NCI-H1694 (cell line): ENCODE measurements at regions not wholly inside any gene's neighbourhood (a gene's known extent, or its start where the extent isn't known, plus 50 kb on each side); places are given as distances from the start of the nearest gene placed in this dataset.
A peak's percentile ranks its signal among the peaks of the same experiment; 100 is the strongest.

Experiments
- DNase-seq: peaks from one replicate; lab custom pipeline; 2025; lab: John Stamatoyannopoulos, UW

GRCh38 chr21:23463365-23463764 lies 2143.9 kb downstream of the MRPL39 start:
- DNase-seq = no peak

GRCh38 chr21:23455676-23456075 lies 2151.6 kb downstream of the MRPL39 start:
- no peak for DNase-seq

DNA sequence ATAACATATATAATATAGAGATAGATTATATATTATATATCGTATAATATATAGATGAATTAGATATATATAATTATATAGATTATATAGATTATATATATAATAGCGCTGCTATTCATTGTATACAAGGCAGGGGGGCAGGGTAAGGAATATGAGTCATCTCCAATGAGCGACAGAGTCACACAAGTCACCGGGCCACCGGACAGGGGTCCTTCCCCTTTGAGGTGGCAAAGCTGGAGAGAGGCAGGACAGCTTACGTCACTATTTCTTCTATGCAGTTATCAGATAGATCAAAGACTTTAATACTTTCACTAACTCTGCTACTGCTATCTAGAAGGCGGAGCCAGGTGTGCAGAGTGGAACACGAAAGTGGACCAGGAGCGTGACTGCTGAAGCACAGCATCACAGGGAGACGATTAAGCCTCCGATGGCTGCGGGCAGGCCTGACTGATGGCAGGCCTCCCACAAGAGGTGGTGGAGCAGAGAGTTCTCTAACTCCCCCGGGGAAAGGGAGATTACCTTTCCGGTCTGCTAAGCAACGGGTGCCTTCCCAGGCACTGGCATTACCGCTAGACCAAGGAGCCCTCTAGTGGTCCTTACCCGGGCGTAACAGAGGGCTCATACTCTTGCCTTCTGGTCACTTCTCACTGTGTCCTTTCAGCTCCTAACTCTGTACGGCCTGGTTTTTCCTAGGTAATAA lies 2154.7 kb downstream of the MRPL39 start:
- DNase-seq = no peak

DNA sequence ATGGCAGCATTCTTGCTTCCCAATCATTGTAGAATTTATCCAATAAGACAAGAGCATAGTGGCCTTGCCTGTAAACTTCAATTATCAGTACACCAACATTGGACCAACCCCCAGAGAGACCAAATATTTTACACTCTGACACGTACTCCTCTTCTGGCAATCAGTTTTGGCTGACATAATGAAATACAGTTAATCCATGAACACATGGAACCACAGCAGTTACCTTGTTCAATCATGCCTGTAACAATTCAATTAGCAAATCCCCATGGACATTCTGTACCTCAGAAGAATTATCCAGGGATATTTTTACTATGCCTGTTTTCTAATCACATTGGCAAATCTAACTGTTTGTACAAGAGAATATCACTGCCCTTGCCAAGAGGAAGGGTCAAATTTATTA lies 2162.0 kb downstream of the MRPL39 start:
- DNase-seq = peak; percentile 16

DNA sequence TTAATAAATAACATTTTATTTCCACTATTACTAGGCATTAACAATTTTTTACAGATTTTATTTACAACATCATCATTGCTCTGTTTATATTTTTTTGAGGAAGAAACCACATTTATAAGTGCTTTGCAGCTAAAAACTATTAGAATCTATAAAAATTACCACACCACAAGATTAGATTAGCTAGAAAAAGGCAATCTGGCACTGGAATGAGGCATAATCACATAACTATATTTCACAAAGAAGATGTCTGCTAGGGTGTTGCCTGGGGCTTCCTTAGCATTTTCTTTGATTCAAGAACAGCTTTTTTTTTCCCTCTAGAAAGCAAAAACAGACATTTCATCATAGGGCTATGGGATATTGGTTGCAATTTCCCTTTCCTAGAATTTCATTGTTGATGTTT lies 2169.2 kb downstream of the MRPL39 start:
- DNase-seq = no peak

DNA sequence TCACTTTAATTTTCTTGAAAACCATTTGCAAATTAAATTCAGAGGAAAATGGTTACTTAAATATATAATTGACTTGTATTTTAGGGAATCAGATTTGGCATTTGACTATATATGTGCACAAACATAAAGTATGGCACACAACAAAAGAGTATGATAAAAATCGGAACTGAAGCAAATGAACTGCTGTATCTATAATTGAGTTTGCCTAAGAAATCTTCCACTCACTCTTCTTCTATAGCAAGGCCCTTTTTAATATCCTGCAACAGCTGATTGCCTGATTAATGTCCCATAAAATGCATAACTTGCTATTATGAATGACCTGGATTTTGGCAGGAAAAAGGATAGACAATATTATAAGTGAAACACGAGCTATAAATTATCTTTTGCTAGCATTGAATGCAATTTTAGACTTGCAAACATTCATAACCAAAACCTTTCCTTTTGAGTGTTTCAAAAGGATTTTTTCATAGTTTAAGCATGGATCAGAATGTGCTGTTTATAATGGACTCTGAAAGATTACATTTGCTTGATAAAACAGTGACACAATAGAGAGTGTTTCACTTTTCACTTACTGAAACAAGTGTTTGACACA lies 2204.3 kb downstream of the MRPL39 start:
- DNase-seq = peak; percentile 25

- DNase-seq = peak; percentile 2
These were observed 2206.0 kb downstream of the MRPL39 start for GRCh38 chr21:23401278-23401677.

DNA sequence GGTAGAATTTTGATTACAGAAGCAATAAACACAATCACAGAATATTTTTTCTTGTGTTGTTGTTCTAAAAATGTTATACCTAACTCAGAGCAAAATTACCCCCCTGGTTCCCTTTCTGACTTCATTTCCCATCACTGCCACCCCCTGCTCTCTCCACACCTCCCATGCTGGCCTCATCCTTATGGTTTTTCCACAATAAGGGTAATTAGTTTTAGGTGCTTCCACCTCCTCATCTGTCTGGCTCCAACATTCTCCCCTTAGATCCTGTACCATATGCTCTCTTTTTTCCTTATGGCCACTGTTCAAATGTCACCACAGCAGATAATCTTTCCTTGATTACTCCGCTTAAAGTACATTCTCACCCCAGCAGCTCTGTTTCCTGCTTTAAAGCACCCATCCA lies 2208.6 kb downstream of the MRPL39 start:
- DNase-seq = peak; percentile 53

DNA sequence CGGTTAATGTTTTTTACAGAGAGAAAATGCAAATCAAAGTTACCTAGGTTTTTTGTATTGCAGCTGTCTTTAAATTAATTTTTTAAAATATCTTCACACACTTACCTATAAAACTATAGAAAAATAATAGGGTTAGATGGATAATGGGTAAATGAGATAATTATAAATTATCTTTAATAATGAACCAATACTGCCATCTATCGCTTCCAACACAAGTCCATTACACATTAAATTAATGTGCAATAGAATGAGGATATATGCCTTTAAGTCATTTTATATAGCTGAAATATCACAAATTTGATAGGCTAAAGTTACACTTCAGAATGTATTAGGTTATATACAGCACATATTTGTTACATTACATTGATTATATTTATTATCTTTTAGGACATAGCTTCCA lies 2212.8 kb downstream of the MRPL39 start:
- no peak for DNase-seq

GRCh38 chr21:23384679-23385078 lies 2222.6 kb downstream of the MRPL39 start:
- no peak for DNase-seq

DNA sequence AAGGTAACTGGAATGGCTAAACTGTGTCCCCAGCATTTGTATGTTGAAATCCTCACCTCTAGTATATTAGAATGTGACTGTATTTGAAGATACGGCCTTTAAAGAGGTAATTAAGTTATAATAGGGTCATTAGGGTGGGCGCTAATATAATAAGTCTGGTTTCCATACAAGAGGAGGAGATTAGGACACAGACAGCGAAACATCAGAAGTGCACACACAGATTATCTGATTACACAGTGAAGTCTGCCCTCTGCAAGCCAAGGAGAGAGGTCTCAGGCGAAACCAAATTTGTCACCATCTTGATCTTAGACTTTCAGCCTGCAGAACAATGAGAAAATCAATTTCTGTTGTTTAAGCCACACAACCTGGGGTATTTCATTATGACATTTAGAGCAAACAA lies 2233.1 kb downstream of the MRPL39 start:
- DNase-seq = no peak

DNA sequence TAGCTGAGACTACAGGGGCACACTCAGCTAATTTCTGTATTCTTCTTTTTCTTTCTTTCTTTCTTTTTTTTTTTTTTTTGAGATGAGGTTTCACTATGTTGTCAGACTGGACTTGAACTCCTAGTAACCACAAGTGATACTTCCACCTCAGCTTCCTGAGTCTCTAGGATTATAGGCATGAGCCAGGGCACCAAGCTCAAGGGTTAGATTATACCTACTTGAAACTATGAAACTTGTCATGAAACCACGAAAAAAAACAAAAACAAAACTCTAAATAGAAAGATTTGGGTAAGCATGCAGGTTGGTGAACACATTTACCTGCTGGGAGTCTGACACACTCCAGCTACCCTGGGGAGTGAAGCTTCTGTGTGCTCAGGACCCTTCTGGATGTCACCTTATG lies 2250.4 kb downstream of the MRPL39 start:
- DNase-seq = no peak

DNA sequence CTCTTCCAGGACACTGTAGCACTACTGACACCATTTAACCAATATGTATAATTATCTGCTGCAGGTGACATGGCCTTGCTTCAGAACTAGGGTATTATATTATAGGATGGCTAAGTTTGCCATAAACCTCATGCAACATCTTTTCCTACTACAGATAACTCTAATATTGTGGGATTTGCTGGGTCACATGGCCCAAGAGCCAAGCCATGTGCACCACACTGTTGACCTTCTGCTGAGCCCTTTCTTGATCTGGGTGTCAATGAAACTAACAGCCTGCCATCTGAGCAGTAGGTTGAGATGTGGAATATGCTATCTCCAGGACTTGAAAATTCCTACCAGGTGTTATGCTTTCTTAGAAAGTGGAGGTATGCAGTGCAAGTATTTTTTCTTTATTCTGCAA lies 2291.1 kb downstream of the MRPL39 start:
- no peak for DNase-seq

DNA sequence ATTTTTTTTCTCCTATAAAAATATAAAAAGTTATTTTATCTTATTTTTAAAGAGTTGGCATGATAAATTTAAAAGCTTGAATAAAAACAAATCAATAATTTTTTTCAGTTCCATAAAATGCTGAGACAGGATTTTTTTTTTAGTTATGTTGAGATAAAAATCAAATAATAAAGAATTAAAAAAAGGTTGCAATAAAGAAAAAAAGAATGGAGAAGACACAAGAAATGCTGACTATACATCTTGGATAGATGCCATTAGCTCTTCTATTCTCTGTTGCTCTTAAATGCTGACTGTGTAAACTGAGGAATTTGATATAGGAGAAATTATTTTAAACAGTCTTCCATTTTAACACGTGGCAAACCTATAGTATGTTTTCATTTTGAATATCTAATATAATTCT lies 2298.5 kb downstream of the MRPL39 start:
- DNase-seq = no peak

- DNase-seq = no peak
These were observed 2300.2 kb downstream of the MRPL39 start for GRCh38 chr21:23307065-23307464.

- DNase-seq = no peak
These were observed 2294.1 kb downstream of the NCAM2 start for GRCh38 chr21:23292292-23292691.

- DNase-seq = no peak
These were observed 2283.7 kb downstream of the NCAM2 start for GRCh38 chr21:23281917-23282316.

- DNase-seq = no peak
These were observed 2251.6 kb downstream of the NCAM2 start for GRCh38 chr21:23249760-23250159.

- no peak for DNase-seq
These were observed 2249.1 kb downstream of the NCAM2 start for GRCh38 chr21:23247334-23247733.

- no peak for DNase-seq
These were observed 2247.0 kb downstream of the NCAM2 start for GRCh38 chr21:23245255-23245654.

DNA sequence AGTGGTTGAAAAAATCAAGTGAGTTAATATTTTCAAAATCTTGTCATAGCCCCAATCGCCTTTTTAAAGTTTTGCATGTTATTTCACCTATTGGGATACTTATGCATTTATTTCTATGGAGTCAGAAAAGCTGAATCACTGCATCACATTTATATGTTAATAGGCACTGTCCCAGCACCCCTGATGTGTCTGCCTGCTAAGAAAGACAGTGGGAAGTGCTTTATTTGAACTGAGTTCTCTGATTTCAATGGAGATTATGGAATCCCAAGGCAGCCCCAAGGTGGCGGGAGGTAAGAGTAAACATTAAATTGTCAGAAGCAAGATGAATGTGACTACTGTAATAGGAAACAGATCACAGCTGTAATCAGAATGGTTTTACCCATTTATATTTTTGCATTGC lies 2225.7 kb downstream of the NCAM2 start:
- DNase-seq = no peak

DNA sequence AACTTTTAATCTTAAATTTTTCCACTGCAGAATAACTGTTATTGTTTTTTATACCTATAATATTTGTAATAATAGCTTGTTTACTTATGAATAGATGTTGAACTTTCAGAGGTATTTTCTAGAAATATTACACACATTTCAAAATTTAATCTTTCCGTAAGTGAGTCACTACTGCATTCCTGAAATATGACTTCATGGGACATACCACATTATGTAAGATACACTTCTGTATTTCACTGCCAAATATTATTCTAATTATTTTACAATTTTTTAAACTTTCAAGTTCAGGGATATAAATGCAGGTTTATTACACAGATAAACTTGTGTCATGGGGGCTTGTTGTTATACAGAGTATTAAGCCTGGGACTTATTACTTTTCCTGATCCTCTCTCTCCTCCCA lies 2220.5 kb downstream of the NCAM2 start:
- no peak for DNase-seq

GRCh38 chr21:23217597-23217996 lies 2219.4 kb downstream of the NCAM2 start:
- DNase-seq = no peak

GRCh38 chr21:23215261-23215660 lies 2217.1 kb downstream of the NCAM2 start:
- DNase-seq = no peak
